ENCODE measurements at regions not wholly inside any gene's neighbourhood (a gene's known extent, or its start where the extent isn't known, plus 50 kb on each side); places are given as distances from the start of the nearest gene placed in this dataset.

- TF ChIP-seq CTCF (conservative IDR thresholded peaks at IDR 0.05; ENCODE audit: low read depth in 2 of 2), result no peak
- no peak for TF ChIP-seq EZH2 (IDR thresholded peaks at IDR 0.05; ENCODE audit: low read depth, unreplicated experiment)
- TF ChIP-seq REST (IDR thresholded peaks at IDR 0.05; ENCODE audit: unreplicated experiment), result no peak
Observed at GRCh38 chr4:41384992-41385391, 128.3 kb downstream of the UCHL1 start.
